H9 (cell line): ENCODE measurements at regions not wholly inside any gene's neighbourhood (a gene's known extent, or its start where the extent isn't known, plus 50 kb on each side); places are given as distances from the start of the nearest gene placed in this dataset.

Experiments used
- DNase-seq: peaks from one replicate; pipeline ENCODE4 v3.0.0-alpha.2; 2017
- H2AFZ ChIP-seq: one replicate; pipeline ENCODE4 v1.6.1; 2013; ENCODE audit warnings: mild to moderate bottlenecking, low read length, control low read depth, moderate library complexity
- H2AK5ac ChIP-seq: 2 replicates; pipeline ENCODE4 v1.6.1; 2013; ENCODE audit warnings: low read length, control low read depth, mixed read lengths; ENCODE audit not compliant: insufficient read length
- H2BK120ac ChIP-seq: one replicate; pipeline ENCODE4 v1.6.1; 2013; ENCODE audit warnings: low read depth, mild to moderate bottlenecking, low read length, control low read depth, inconsistent platforms; ENCODE audit not compliant: poor library complexity, severe bottlenecking
- H2BK12ac ChIP-seq: 2 replicates; pipeline ENCODE4 v1.6.1; 2013; ENCODE audit warnings: low read length, control low read depth, mixed read lengths, low read depth; ENCODE audit not compliant: insufficient read length
- H2BK15ac ChIP-seq: 2 replicates; pipeline ENCODE4 v1.6.1; 2013; ENCODE audit warnings: low read depth, low read length, control low read depth
- H2BK20ac ChIP-seq: one replicate; pipeline ENCODE4 v1.6.1; 2013; ENCODE audit warnings: low read depth, mild to moderate bottlenecking, low read length, control low read depth, inconsistent platforms; ENCODE audit not compliant: poor library complexity, severe bottlenecking
- H2BK5ac ChIP-seq: 2 replicates; pipeline ENCODE4 v1.6.1; 2013; ENCODE audit warnings: low read length, control low read depth, mixed read lengths; ENCODE audit not compliant: insufficient read length
- H3K14ac ChIP-seq: 2 replicates; pipeline ENCODE4 v1.6.1; 2013; ENCODE audit warnings: low read length, control low read depth; ENCODE audit not compliant: insufficient read depth
- H3K18ac ChIP-seq: 2 replicates; pipeline ENCODE4 v1.6.1; 2013; ENCODE audit warnings: low read depth, mild to moderate bottlenecking, mixed read lengths, low read length, control low read depth; ENCODE audit not compliant: insufficient read length
- H3K23ac ChIP-seq: 2 replicates; pipeline ENCODE4 v1.6.1; 2013; ENCODE audit warnings: low read length, control low read depth, mixed read lengths, low read depth; ENCODE audit not compliant: insufficient read length
- H3K23me2 ChIP-seq: 2 replicates; pipeline ENCODE4 v1.6.1; 2013; ENCODE audit warnings: low read depth, mild to moderate bottlenecking, mixed read lengths, low read length, control low read depth; ENCODE audit not compliant: insufficient read length, poor library complexity, severe bottlenecking
- H3K27ac ChIP-seq: 2 replicates; pipeline ENCODE4 v1.5.1; 2013; ENCODE audit warnings: low read length, control low read depth, mixed read lengths, low read depth; ENCODE audit not compliant: insufficient read length
- H3K27me3 ChIP-seq: 2 replicates; pipeline ENCODE4 v1.6.1; 2013; ENCODE audit warnings: low read length, control low read depth, inconsistent platforms; ENCODE audit not compliant: insufficient read depth
- H3K4ac ChIP-seq: 2 replicates; pipeline ENCODE4 v1.6.1; 2013; ENCODE audit warnings: low read depth, mild to moderate bottlenecking, control low read depth, inconsistent platforms, low read length, moderate library complexity
- H3K4me1 ChIP-seq: 2 replicates; pipeline ENCODE4 v1.6.1; 2013; ENCODE audit warnings: low read length, control low read depth, inconsistent platforms; ENCODE audit not compliant: insufficient read depth
- H3K4me2 ChIP-seq: 2 replicates; pipeline ENCODE4 v1.6.1; 2013; ENCODE audit warnings: low read length, control low read depth, mixed read lengths; ENCODE audit not compliant: insufficient read length, insufficient read depth
- H3K56ac ChIP-seq: 2 replicates; pipeline ENCODE4 v1.6.1; 2013; ENCODE audit warnings: low read depth, mild to moderate bottlenecking, mixed read lengths, low read length, control low read depth; ENCODE audit not compliant: insufficient read length
- H3K79me1 ChIP-seq: 2 replicates; pipeline ENCODE4 v1.6.1; 2013; ENCODE audit warnings: low read depth, mild to moderate bottlenecking, moderate library complexity, low read length, control low read depth, inconsistent platforms; ENCODE audit not compliant: insufficient read depth, poor library complexity, severe bottlenecking
- H3K79me2 ChIP-seq: 2 replicates; pipeline ENCODE4 v1.6.1; 2013; ENCODE audit warnings: low read length, control low read depth, inconsistent platforms; ENCODE audit not compliant: insufficient read depth
- H3K9ac ChIP-seq: 2 replicates; pipeline ENCODE4 v1.6.1; 2013; ENCODE audit warnings: low read length, control low read depth, mixed read lengths; ENCODE audit not compliant: insufficient read length; ENCODE audit errors: extremely low read depth
- H3K9me3 ChIP-seq: one replicate; pipeline ENCODE4 v1.6.1; 2013; ENCODE audit warnings: low read depth, low read length, inconsistent platforms; ENCODE audit not compliant: control insufficient read depth
- H3T11ph ChIP-seq: one replicate; pipeline ENCODE4 v1.6.1; 2013; ENCODE audit warnings: mild to moderate bottlenecking, low read length, control low read depth, inconsistent platforms
- H4K20me1 ChIP-seq: one replicate; pipeline ENCODE4 v1.6.1; 2013; ENCODE audit not compliant: control insufficient read depth, insufficient read length, insufficient read depth
- H4K5ac ChIP-seq: 2 replicates; pipeline ENCODE4 v1.6.1; 2013; ENCODE audit warnings: low read depth, mild to moderate bottlenecking, mixed read lengths, low read length, control low read depth; ENCODE audit not compliant: insufficient read length
- H4K8ac ChIP-seq: replicated peaks from 2 replicates; pipeline ENCODE4 v1.6.1; 2013; ENCODE audit warnings: low read length, control low read depth, mixed read lengths, low read depth; ENCODE audit not compliant: insufficient read length
- H4K91ac ChIP-seq: 2 replicates; pipeline ENCODE4 v1.6.1; 2013; ENCODE audit warnings: low read depth, mild to moderate bottlenecking, moderate library complexity, mixed read lengths, low read length, control low read depth; ENCODE audit not compliant: insufficient read length
- H3K27ac Mint-ChIP-seq, 3 experiments: 2 replicates in 2 of 3; 3 replicates in 1 of 3; pipeline ENCODE4 v1.8.0; 2020 to 2021; ENCODE audit warnings: mixed read lengths in 3 of 3, mild to moderate bottlenecking in 1 of 3, moderate library complexity in 1 of 3
- H3K27me3 Mint-ChIP-seq: 2 replicates; pipeline ENCODE4 v1.8.0; 2021; ENCODE audit warnings: low read depth, mild to moderate bottlenecking, moderate library complexity, mixed read lengths
- H3K36me3 Mint-ChIP-seq, 3 experiments: 2 replicates in 2 of 3; 3 replicates in 1 of 3; pipeline ENCODE4 v1.8.0; 2020 to 2021; ENCODE audit warnings: low read depth in 3 of 3, mixed read lengths in 3 of 3; ENCODE audit not compliant: insufficient read depth in 1 of 3
- H3K4me1 Mint-ChIP-seq, 2 experiments: 2 replicates each; pipeline ENCODE4 v1.8.0; 2020; ENCODE audit warnings: mixed read lengths in 2 of 2
- H3K4me3 Mint-ChIP-seq, 2 experiments: 2 replicates in 1 of 2; 3 replicates in 1 of 2; pipeline ENCODE4 v1.8.0; 2020 to 2021; ENCODE audit warnings: mild to moderate bottlenecking in 2 of 2, mixed read lengths in 2 of 2, moderate library complexity in 1 of 2
- H3K9me3 Mint-ChIP-seq, 2 experiments: 2 replicates in 1 of 2; 3 replicates in 1 of 2; pipeline ENCODE4 v1.8.0; 2020; ENCODE audit warnings: mild to moderate bottlenecking in 2 of 2, mixed read lengths in 2 of 2, moderate library complexity in 1 of 2
- TF ChIP-seq, protein P1 (sequence below): fragments of 200-600 bp; sonication (generic); conservative IDR thresholded peaks from 3 replicates; pipeline ENCODE4 v1.8.0; 2021; ENCODE audit warnings: antibody characterized with exemption, mild to moderate bottlenecking

DNA sequence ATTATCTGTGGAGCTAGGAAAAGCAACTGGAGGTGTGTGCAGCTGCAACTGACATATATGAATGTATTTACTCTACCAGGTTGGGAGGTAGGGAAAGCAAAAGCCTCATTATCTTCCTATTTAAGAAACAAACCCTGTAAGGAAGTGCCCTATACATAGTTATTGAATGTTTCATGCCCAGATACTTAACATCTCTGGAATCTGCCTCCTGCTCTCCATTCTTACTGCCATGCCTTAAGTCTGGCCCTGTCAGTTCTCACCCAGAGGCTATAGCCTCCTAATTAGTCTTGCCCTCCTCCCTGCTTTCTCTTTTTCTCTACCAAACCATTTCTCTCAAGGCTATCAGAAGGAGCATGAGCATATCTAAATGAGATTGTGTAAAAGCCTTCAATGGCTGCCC lies 542.6 kb upstream of the LRRN3 start:
- Histone ChIP-seq H2BK120ac (no peak overlapping the region), H2AFZ (no peak overlapping the region), H3K9ac (no peak overlapping the region), H2BK12ac (no peak overlapping the region), H4K8ac (no peak overlapping the region), H3K79me2 (no peaks in the 10 kb centered on the region), H3K4me2 (no peak overlapping the region), H2AK5ac (no peak overlapping the region), H2BK5ac (no peak overlapping the region), H4K5ac (no peak overlapping the region), H3K23me2 (no peaks in the 10 kb centered on the region), H3T11ph (no peak overlapping the region), H3K23ac (no peak overlapping the region), H3K27ac (no peak overlapping the region), H3K56ac (no peak overlapping the region), H4K20me1 (no peaks in the 10 kb centered on the region), H3K9me3 (peaks cover 8% of the 10 kb centered on the region), H3K14ac (no peak overlapping the region), H3K4me1 (no peaks in the 10 kb centered on the region), H2BK20ac (no peak overlapping the region), H3K4ac (no peak overlapping the region), H4K91ac (no peak overlapping the region), H3K79me1 (no peaks in the 10 kb centered on the region), H3K18ac (no peak overlapping the region), H3K27me3 (no peaks in the 10 kb centered on the region), H2BK15ac (no peak overlapping the region)
- Mint-ChIP-seq H3K4me1 (0 out of 4 replicates have a peak, but pooled peaks cover 0 to 2% of the 10 kb centered on the region in 2 experiments), H3K27ac (no peak overlapping the region; a peak in 1 of 7 replicates), H3K36me3 (peaks cover 13 to 20% (median 20%) of the 10 kb centered on the region in 3 experiments), H3K4me3 (no peak overlapping the region), H3K9me3 (peaks cover 14 to 24% of the 10 kb centered on the region in 2 experiments), H3K27me3 (no peaks in the 10 kb centered on the region)
- DNase-seq: no peak
- TF ChIP-seq, protein P1, sequence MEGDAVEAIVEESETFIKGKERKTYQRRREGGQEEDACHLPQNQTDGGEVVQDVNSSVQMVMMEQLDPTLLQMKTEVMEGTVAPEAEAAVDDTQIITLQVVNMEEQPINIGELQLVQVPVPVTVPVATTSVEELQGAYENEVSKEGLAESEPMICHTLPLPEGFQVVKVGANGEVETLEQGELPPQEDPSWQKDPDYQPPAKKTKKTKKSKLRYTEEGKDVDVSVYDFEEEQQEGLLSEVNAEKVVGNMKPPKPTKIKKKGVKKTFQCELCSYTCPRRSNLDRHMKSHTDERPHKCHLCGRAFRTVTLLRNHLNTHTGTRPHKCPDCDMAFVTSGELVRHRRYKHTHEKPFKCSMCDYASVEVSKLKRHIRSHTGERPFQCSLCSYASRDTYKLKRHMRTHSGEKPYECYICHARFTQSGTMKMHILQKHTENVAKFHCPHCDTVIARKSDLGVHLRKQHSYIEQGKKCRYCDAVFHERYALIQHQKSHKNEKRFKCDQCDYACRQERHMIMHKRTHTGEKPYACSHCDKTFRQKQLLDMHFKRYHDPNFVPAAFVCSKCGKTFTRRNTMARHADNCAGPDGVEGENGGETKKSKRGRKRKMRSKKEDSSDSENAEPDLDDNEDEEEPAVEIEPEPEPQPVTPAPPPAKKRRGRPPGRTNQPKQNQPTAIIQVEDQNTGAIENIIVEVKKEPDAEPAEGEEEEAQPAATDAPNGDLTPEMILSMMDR: no peak
